Cardiac septum (tissue), 1 donor: ENCODE measurements at regions not wholly inside any gene's neighbourhood (a gene's known extent, or its start where the extent isn't known, plus 50 kb on each side); places are given as distances from the start of the nearest gene placed in this dataset.
"Not testable (repeated sequence)": the region's sequence is repeated elsewhere in the genome, so short reads cannot be mapped to it uniquely, and the experiment has no call there.

Source experiments
- DNase-seq: peaks from one replicate; pipeline ENCODE4 v3.0.0-alpha.2; 2020; ENCODE audit warnings: low spot score
- intact Hi-C: fragments of 100-400 bp; cut with DNase I; formaldehyde crosslinking; loops from one replicate; pipeline ENCODE4 v1.14.0; 2022
- donor health status: DM: no; HTN: no; CAD: no.

GRCh38 chr10:64313967-64314366 is 792.8 kb downstream of the REEP3 start:
- no peak for DNase-seq
- intact Hi-C loops: no loop called here

- DNase-seq: no peak
Measured at GRCh38 chr10:64316416-64316815, 795.2 kb downstream of the REEP3 start.

GRCh38 chr10:64316833-64317232 is 795.6 kb downstream of the REEP3 start:
- no peak for DNase-seq
- intact Hi-C loops: no loop called here

More at GRCh38 chr10:64316416-64316815, 795.2 kb downstream of the REEP3 start:
- intact Hi-C loops: no loop called here

GRCh38 chr10:64320448-64320847 is 799.2 kb downstream of the REEP3 start:
- no peak for DNase-seq
- intact Hi-C loops: no loop called here

GRCh38 chr10:64329510-64329909 is 808.3 kb downstream of the REEP3 start:
- intact Hi-C loops: no loop called here
- no peak for DNase-seq

- intact Hi-C loops: no loop called here
- no peak for DNase-seq
Measured at GRCh38 chr10:64332551-64332950, 811.4 kb downstream of the REEP3 start.

- DNase-seq: no peak
- intact Hi-C loops: no loop called here
Measured at GRCh38 chr10:64334084-64334483, 812.9 kb downstream of the REEP3 start.

- intact Hi-C loops: no loop called here
- no peak for DNase-seq
Measured at GRCh38 chr10:64344211-64344610, 823.0 kb downstream of the REEP3 start.

- no peak for DNase-seq
- intact Hi-C loops: no loop called here
Measured at GRCh38 chr10:64345856-64346255, 824.7 kb downstream of the REEP3 start.

GRCh38 chr10:64346389-64346788 is 825.2 kb downstream of the REEP3 start:
- intact Hi-C loops: no loop called here
- DNase-seq: no peak

- intact Hi-C loops: no loop called here
Measured at GRCh38 chr10:64350665-64351064, 829.5 kb downstream of the REEP3 start.

GRCh38 chr10:64358907-64359306 is 837.7 kb downstream of the REEP3 start:
- no peak for DNase-seq
- intact Hi-C loops: no loop called here

More at GRCh38 chr10:64350665-64351064, 829.5 kb downstream of the REEP3 start:
- DNase-seq: no peak

GRCh38 chr10:64360240-64360639 is 839.0 kb downstream of the REEP3 start:
- intact Hi-C loops, DNase-seq: not testable (repeated sequence)

GRCh38 chr10:64363687-64364086 is 842.5 kb downstream of the REEP3 start:
- intact Hi-C loops: no loop called here
- DNase-seq: no peak

GRCh38 chr10:64365663-64366062 is 844.5 kb downstream of the REEP3 start:
- intact Hi-C loops: no loop called here
- DNase-seq: no peak

GRCh38 chr10:64368298-64368697 is 847.1 kb downstream of the REEP3 start:
- intact Hi-C loops: no loop called here
- no peak for DNase-seq

- intact Hi-C loops: no loop called here
- no peak for DNase-seq
Measured at GRCh38 chr10:64369885-64370773, 848.9 kb downstream of the REEP3 start.

GRCh38 chr10:64374346-64374745 is 853.1 kb downstream of the REEP3 start:
- DNase-seq: no peak
- intact Hi-C loops: no loop called here

GRCh38 chr10:64376167-64376566 is 855.0 kb downstream of the REEP3 start:
- DNase-seq: no peak
- intact Hi-C loops: no loop called here

GRCh38 chr10:64379898-64380297 is 858.7 kb downstream of the REEP3 start:
- DNase-seq: no peak
- intact Hi-C loops: no loop called here

- intact Hi-C loops: no loop called here
- DNase-seq: no peak
Measured at GRCh38 chr10:64385355-64385754, 864.2 kb downstream of the REEP3 start.
